ENCODE measurements at regions not wholly inside any gene's neighbourhood (a gene's known extent, or its start where the extent isn't known, plus 50 kb on each side); places are given as distances from the start of the nearest gene placed in this dataset.

- DNase-seq (ENCODE audit: low spot score) = no peak
Observed at GRCh38 chr4:148757171-148757570, 315.0 kb upstream of the NR3C2 start.

- DNase-seq (ENCODE audit: low spot score) = no peak
Observed at GRCh38 chr4:148749403-148749802, 307.2 kb upstream of the NR3C2 start.

GRCh38 chr4:148747721-148748268 is 305.6 kb upstream of the NR3C2 start:
- DNase-seq (ENCODE audit: low spot score) = no peak

- no peak for DNase-seq (ENCODE audit: low spot score)
Observed at GRCh38 chr4:148740701-148741100, 298.5 kb upstream of the NR3C2 start.

GRCh38 chr4:148737061-148737770 is 295.0 kb upstream of the NR3C2 start:
- DNase-seq (ENCODE audit: low spot score) = peak; percentile 4

- DNase-seq (ENCODE audit: low spot score) = no peak
Observed at GRCh38 chr4:148735432-148736155, 293.4 kb upstream of the NR3C2 start.

- peak; percentile 47 for DNase-seq (ENCODE audit: low spot score)
Observed at GRCh38 chr4:148730766-148731165, 288.6 kb upstream of the NR3C2 start.

- peak; percentile 2 for DNase-seq (ENCODE audit: low spot score)
Observed at GRCh38 chr4:148730082-148730640, 287.9 kb upstream of the NR3C2 start.

GRCh38 chr4:148717988-148718387 is 275.8 kb upstream of the NR3C2 start:
- no peak for DNase-seq (ENCODE audit: low spot score)

- DNase-seq (ENCODE audit: low spot score) = no peak
Observed at GRCh38 chr4:148716431-148717052, 274.3 kb upstream of the NR3C2 start.

GRCh38 chr4:148704291-148704690 is 262.1 kb upstream of the NR3C2 start:
- DNase-seq (ENCODE audit: low spot score) = no peak

GRCh38 chr4:148694702-148695101 is 252.5 kb upstream of the NR3C2 start:
- DNase-seq (ENCODE audit: low spot score) = peak; percentile 26

GRCh38 chr4:148693913-148694649 is 251.9 kb upstream of the NR3C2 start:
- DNase-seq (ENCODE audit: low spot score) = peak; percentile 58

- DNase-seq (ENCODE audit: low spot score) = no peak
Observed at GRCh38 chr4:148692242-148692641, 250.0 kb upstream of the NR3C2 start.

- no peak for DNase-seq (ENCODE audit: low spot score)
Observed at GRCh38 chr4:148686449-148686848, 244.2 kb upstream of the NR3C2 start.

- DNase-seq (ENCODE audit: low spot score) = no peak
Observed at GRCh38 chr4:148684638-148685037, 242.4 kb upstream of the NR3C2 start.

- DNase-seq (ENCODE audit: low spot score) = no peak
Observed at GRCh38 chr4:148680884-148681283, 238.7 kb upstream of the NR3C2 start.

GRCh38 chr4:148676344-148676743 is 234.1 kb upstream of the NR3C2 start:
- DNase-seq (ENCODE audit: low spot score) = no peak

- DNase-seq (ENCODE audit: low spot score) = no peak
Observed at GRCh38 chr4:148674876-148675275, 232.7 kb upstream of the NR3C2 start.

GRCh38 chr4:148664636-148665035 is 222.4 kb upstream of the NR3C2 start:
- no peak for DNase-seq (ENCODE audit: low spot score)

GRCh38 chr4:148654131-148654530 is 211.9 kb upstream of the NR3C2 start:
- DNase-seq (ENCODE audit: low spot score) = no peak
